Naive thymus-derived CD8-positive, alpha-beta T cell (primary cell): ENCODE measurements at regions not wholly inside any gene's neighbourhood (a gene's known extent, or its start where the extent isn't known, plus 50 kb on each side); places are given as distances from the start of the nearest gene placed in this dataset.
"Not testable (repeated sequence)": the region's sequence is repeated elsewhere in the genome, so short reads cannot be mapped to it uniquely, and the experiment has no call there.

ENCODE experiments used
- ATAC-seq, 2 donors: fragments of 150-1000 bp; cut with Tn5 transposase in 1 of 2; sonication (Bioruptor Pico), chemical (Tn5 transposase) in 1 of 2; 1 replicate in 1 of 2; 2 replicates in 1 of 2; pipeline ENCODE4 v1.10.0; 2021; ENCODE audit warnings: mild to moderate bottlenecking in 2 of 2, moderate library complexity in 2 of 2
- POLR2A ChIA-PET: fragments of 350-600 bp; sonication (Branson Sonifier 250); formaldehyde crosslinking; loops from one replicate; lab custom pipeline; 2021; ENCODE audit warnings: antibody characterized with exemption; lab: Charles Lee
- DNase-seq, 10 donors: peaks; one replicate each; pipeline versions ENCODE4 v3.0.0 to v3.0.0-alpha.2; 2020 to 2022
- H3K27ac Mint-ChIP-seq, 10 donors: one replicate each; pipeline ENCODE4 v1.8.0; 2020 to 2022; ENCODE audit warnings: mild to moderate bottlenecking in 10 of 10, mixed read lengths in 10 of 10, moderate library complexity in 4 of 10, inconsistent platforms in 1 of 10
- H3K27me3 Mint-ChIP-seq, 5 donors: one replicate each; pipeline ENCODE4 v1.8.0; 2021 to 2022; ENCODE audit warnings: mixed read lengths in 5 of 5
- H3K36me3 Mint-ChIP-seq, 3 donors: one replicate each; pipeline ENCODE4 v1.8.0; 2020 to 2022; ENCODE audit warnings: mixed read lengths in 3 of 3, mild to moderate bottlenecking in 2 of 3, inconsistent platforms in 1 of 3
- H3K4me1 Mint-ChIP-seq, 4 donors: one replicate each; pipeline ENCODE4 v1.8.0; 2021 to 2022; ENCODE audit warnings: mixed read lengths in 4 of 4
- H3K4me3 Mint-ChIP-seq, 10 donors: one replicate each; pipeline ENCODE4 v1.8.0; 2020 to 2022; ENCODE audit warnings: mild to moderate bottlenecking in 10 of 10, mixed read lengths in 10 of 10, moderate library complexity in 6 of 10, inconsistent platforms in 1 of 10
- H3K9me3 Mint-ChIP-seq, 9 donors: one replicate each; pipeline ENCODE4 v1.8.0; 2020 to 2022; ENCODE audit warnings: mixed read lengths in 9 of 9, mild to moderate bottlenecking in 3 of 9, inconsistent platforms in 1 of 9, moderate library complexity in 1 of 9

GRCh38 chr14:25351269-25351668 lies 301.3 kb upstream of the STXBP6 start:
- Mint-ChIP-seq H3K27me3 (peaks cover 0 to 5% (median 2%) of the 10 kb centered on the region in 5 donors), H3K9me3 (peaks cover 0 to 4% (median 1%) of the 10 kb centered on the region in 9 donors), H3K4me1 (no peaks in the 10 kb centered on the region), H3K27ac (no peak overlapping the region), H3K4me3 (no peak overlapping the region), H3K36me3 (no peaks in the 10 kb centered on the region)
- POLR2A ChIA-PET = no interaction called here
- no peak for ATAC-seq
- no peak for DNase-seq

GRCh38 chr14:25350802-25351201 lies 300.9 kb upstream of the STXBP6 start:
- peak overlapping the region in 1 of 10 donors; percentile 21 for H3K27ac Mint-ChIP-seq
- ATAC-seq = no peak

GRCh38 chr14:25350021-25350420 lies 300.1 kb upstream of the STXBP6 start:
- H3K9me3 Mint-ChIP-seq = peaks cover 0 to 7% (median 4%) of the 10 kb centered on the region in 9 donors
- no peaks in the 10 kb centered on the region for H3K4me1 Mint-ChIP-seq
- DNase-seq (no peak), ATAC-seq (no peak)
- POLR2A ChIA-PET = no interaction called here
- peaks cover 0 to 5% (median 0%) of the 10 kb centered on the region in 5 donors for H3K27me3 Mint-ChIP-seq
- H3K36me3 Mint-ChIP-seq = peaks cover 0 to 3% (median 0%) of the 10 kb centered on the region in 3 donors
- no peak overlapping the region for H3K4me3 Mint-ChIP-seq
- no peak overlapping the region for H3K27ac Mint-ChIP-seq

More at GRCh38 chr14:25350802-25351201, 300.9 kb upstream of the STXBP6 start:
- Mint-ChIP-seq H3K36me3 (no peaks in the 10 kb centered on the region), H3K27me3 (peaks cover 0 to 5% (median 2%) of the 10 kb centered on the region in 5 donors), H3K4me3 (no peak overlapping the region), H3K9me3 (peaks cover 0 to 4% (median 1%) of the 10 kb centered on the region in 9 donors), H3K4me1 (no peaks in the 10 kb centered on the region)
- DNase-seq = no peak
- POLR2A ChIA-PET = no interaction called here

GRCh38 chr14:25349269-25349668 lies 299.3 kb upstream of the STXBP6 start:
- Mint-ChIP-seq H3K4me1 (no peaks in the 10 kb centered on the region), H3K4me3 (no peak overlapping the region), H3K9me3 (peaks cover 0 to 12% (median 10%) of the 10 kb centered on the region in 9 donors), H3K36me3 (peaks cover 0 to 8% (median 0%) of the 10 kb centered on the region in 3 donors), H3K27ac (no peak overlapping the region), H3K27me3 (peaks cover 0 to 5% (median 0%) of the 10 kb centered on the region in 5 donors)
- no peak for ATAC-seq
- POLR2A ChIA-PET = no interaction called here
- no peak for DNase-seq

- POLR2A ChIA-PET = no interaction called here
- DNase-seq (no peak), ATAC-seq (no peak)
- Mint-ChIP-seq H3K27ac (no peak overlapping the region), H3K4me3 (no peak overlapping the region), H3K9me3 (peaks cover 0 to 62% (median 35%) of the 10 kb centered on the region in 9 donors), H3K36me3 (peaks cover 0 to 27% (median 0%) of the 10 kb centered on the region in 3 donors), H3K4me1 (no peaks in the 10 kb centered on the region), H3K27me3 (peaks cover 0 to 4% (median 0%) of the 10 kb centered on the region in 5 donors)
Measured at GRCh38 chr14:25340882-25341281, 290.9 kb upstream of the STXBP6 start.

- Mint-ChIP-seq H3K9me3 (peaks cover 0 to 30% (median 5%) of the 10 kb centered on the region in 9 donors), H3K4me3 (no peak overlapping the region), H3K27me3 (peaks cover 0 to under 1% (median 0%) of the 10 kb centered on the region in 5 donors), H3K4me1 (no peaks in the 10 kb centered on the region), H3K36me3 (no peaks in the 10 kb centered on the region), H3K27ac (no peak overlapping the region)
- DNase-seq (no peak), ATAC-seq (no peak)
- POLR2A ChIA-PET = no interaction called here
Measured at GRCh38 chr14:25322784-25323183, 272.8 kb upstream of the STXBP6 start.

GRCh38 chr14:25316007-25316406 lies 266.1 kb upstream of the STXBP6 start:
- H3K4me3 Mint-ChIP-seq, POLR2A ChIA-PET, H3K27ac Mint-ChIP-seq, DNase-seq, H3K36me3 Mint-ChIP-seq, ATAC-seq, H3K27me3 Mint-ChIP-seq, H3K4me1 Mint-ChIP-seq: not testable (repeated sequence)
- peaks cover 3 to 56% (median 13%) of the 10 kb centered on the region in 9 donors for H3K9me3 Mint-ChIP-seq

GRCh38 chr14:25308244-25308643 lies 258.3 kb upstream of the STXBP6 start:
- Mint-ChIP-seq H3K27ac (no peak overlapping the region), H3K4me1 (no peaks in the 10 kb centered on the region), H3K27me3 (peaks cover 0 to 2% (median 0%) of the 10 kb centered on the region in 5 donors), H3K9me3 (peaks cover 0 to 22% (median 4%) of the 10 kb centered on the region in 9 donors), H3K36me3 (no peaks in the 10 kb centered on the region), H3K4me3 (no peak overlapping the region)
- ATAC-seq (no peak), DNase-seq (no peak)
- POLR2A ChIA-PET = no interaction called here

GRCh38 chr14:25303934-25304333 lies 254.0 kb upstream of the STXBP6 start:
- ATAC-seq (no peak), DNase-seq (no peak)
- H3K27me3 Mint-ChIP-seq = peaks cover 0 to 7% (median 0%) of the 10 kb centered on the region in 5 donors

GRCh38 chr14:25298238-25298637 lies 248.3 kb upstream of the STXBP6 start:
- POLR2A ChIA-PET = no interaction called here
- H3K4me1 Mint-ChIP-seq = no peaks in the 10 kb centered on the region
- peaks cover 0 to 4% (median 0%) of the 10 kb centered on the region in 9 donors for H3K9me3 Mint-ChIP-seq
- H3K36me3 Mint-ChIP-seq = no peaks in the 10 kb centered on the region
- H3K27ac Mint-ChIP-seq = no peak overlapping the region
- peaks cover 0 to 7% (median 0%) of the 10 kb centered on the region in 5 donors for H3K27me3 Mint-ChIP-seq
- no peak overlapping the region for H3K4me3 Mint-ChIP-seq
- DNase-seq (no peak), ATAC-seq (no peak)

More at GRCh38 chr14:25303934-25304333, 254.0 kb upstream of the STXBP6 start:
- Mint-ChIP-seq H3K4me3 (no peak overlapping the region), H3K9me3 (peaks cover 0 to 9% (median 0%) of the 10 kb centered on the region in 9 donors), H3K36me3 (no peaks in the 10 kb centered on the region), H3K27ac (no peak overlapping the region), H3K4me1 (no peaks in the 10 kb centered on the region)
- POLR2A ChIA-PET = no interaction called here

GRCh38 chr14:25290154-25290553 lies 240.2 kb upstream of the STXBP6 start:
- DNase-seq, H3K27me3 Mint-ChIP-seq, H3K4me3 Mint-ChIP-seq, ATAC-seq, H3K4me1 Mint-ChIP-seq, H3K27ac Mint-ChIP-seq, H3K36me3 Mint-ChIP-seq, POLR2A ChIA-PET: not testable (repeated sequence)
- peaks cover 0 to 13% (median 6%) of the 10 kb centered on the region in 9 donors for H3K9me3 Mint-ChIP-seq

GRCh38 chr14:25274529-25274928 lies 224.6 kb upstream of the STXBP6 start:
- Mint-ChIP-seq H3K4me3 (no peak overlapping the region), H3K9me3 (peaks cover 0 to 10% (median 0%) of the 10 kb centered on the region in 9 donors), H3K27ac (no peak overlapping the region), H3K4me1 (no peaks in the 10 kb centered on the region), H3K36me3 (no peaks in the 10 kb centered on the region), H3K27me3 (peaks cover 0 to 11% (median 4%) of the 10 kb centered on the region in 5 donors)
- POLR2A ChIA-PET = no interaction called here
- ATAC-seq (no peak), DNase-seq (no peak)

GRCh38 chr14:25267186-25267585 lies 217.2 kb upstream of the STXBP6 start:
- peaks cover 0 to 11% (median 6%) of the 10 kb centered on the region in 9 donors for H3K9me3 Mint-ChIP-seq
- no peaks in the 10 kb centered on the region for H3K4me1 Mint-ChIP-seq
- no peak overlapping the region for H3K4me3 Mint-ChIP-seq
- no peak overlapping the region for H3K27ac Mint-ChIP-seq
- ATAC-seq (no peak), DNase-seq (no peak)
- POLR2A ChIA-PET = no interaction called here
- peaks cover 0 to 13% (median 4%) of the 10 kb centered on the region in 5 donors for H3K27me3 Mint-ChIP-seq
- no peaks in the 10 kb centered on the region for H3K36me3 Mint-ChIP-seq

GRCh38 chr14:25259470-25259869 lies 209.5 kb upstream of the STXBP6 start:
- H3K27ac Mint-ChIP-seq = no peak overlapping the region
- no peaks in the 10 kb centered on the region for H3K4me1 Mint-ChIP-seq
- POLR2A ChIA-PET = no interaction called here
- no peak for DNase-seq
- ATAC-seq = no peak
- H3K4me3 Mint-ChIP-seq = no peak overlapping the region
- peaks cover 0 to 2% (median 0%) of the 10 kb centered on the region in 9 donors for H3K9me3 Mint-ChIP-seq
- H3K36me3 Mint-ChIP-seq = no peaks in the 10 kb centered on the region
- H3K27me3 Mint-ChIP-seq = peaks cover 0 to 4% (median 0%) of the 10 kb centered on the region in 5 donors
